ENCODE measurements at regions not wholly inside any gene's neighbourhood (a gene's known extent, or its start where the extent isn't known, plus 50 kb on each side); places are given as distances from the start of the nearest gene placed in this dataset.
"Not testable (repeated sequence)": the region's sequence is repeated elsewhere in the genome, so short reads cannot be mapped to it uniquely, and the experiment has no call there.

DNA sequence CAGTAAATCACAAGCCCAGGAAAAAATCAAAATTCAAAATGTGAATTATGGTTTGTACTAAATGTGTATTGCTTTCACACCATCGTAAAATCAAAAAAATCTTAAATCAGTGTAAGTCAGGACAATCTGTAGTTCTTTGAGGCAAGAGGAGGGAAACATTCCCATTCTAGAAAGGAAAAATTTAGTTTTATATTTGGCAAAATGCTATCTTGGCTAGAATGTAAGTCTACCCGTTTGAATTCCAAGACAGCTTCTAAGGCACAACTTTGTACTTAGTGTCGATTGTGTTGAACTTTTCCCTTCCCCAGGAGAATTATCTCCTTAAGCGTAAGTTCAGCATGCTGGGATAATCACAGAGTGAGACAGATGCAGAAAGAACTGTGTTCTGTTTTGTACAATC, 638.2 kb upstream of the LRRTM1 start:
- Mint-ChIP-seq H3K4me1 (ENCODE audit: low read depth) (no peaks in the 10 kb centered on the region), H3K27ac (ENCODE audit: unreplicated experiment) (no peak overlapping the region), H3K36me3 (ENCODE audit: low read depth) (no peaks in the 10 kb centered on the region), H3K4me3 (ENCODE audit: unreplicated experiment) (no peak overlapping the region), H3K27me3 (ENCODE audit: low read depth) (peaks cover 1% of the 10 kb centered on the region), H3K9me3 (ENCODE audit: low read depth) (peaks cover 12% of the 10 kb centered on the region)
- DNase-seq (ENCODE audit: low spot score) = no peak
- TF ChIP-seq, protein P1, sequence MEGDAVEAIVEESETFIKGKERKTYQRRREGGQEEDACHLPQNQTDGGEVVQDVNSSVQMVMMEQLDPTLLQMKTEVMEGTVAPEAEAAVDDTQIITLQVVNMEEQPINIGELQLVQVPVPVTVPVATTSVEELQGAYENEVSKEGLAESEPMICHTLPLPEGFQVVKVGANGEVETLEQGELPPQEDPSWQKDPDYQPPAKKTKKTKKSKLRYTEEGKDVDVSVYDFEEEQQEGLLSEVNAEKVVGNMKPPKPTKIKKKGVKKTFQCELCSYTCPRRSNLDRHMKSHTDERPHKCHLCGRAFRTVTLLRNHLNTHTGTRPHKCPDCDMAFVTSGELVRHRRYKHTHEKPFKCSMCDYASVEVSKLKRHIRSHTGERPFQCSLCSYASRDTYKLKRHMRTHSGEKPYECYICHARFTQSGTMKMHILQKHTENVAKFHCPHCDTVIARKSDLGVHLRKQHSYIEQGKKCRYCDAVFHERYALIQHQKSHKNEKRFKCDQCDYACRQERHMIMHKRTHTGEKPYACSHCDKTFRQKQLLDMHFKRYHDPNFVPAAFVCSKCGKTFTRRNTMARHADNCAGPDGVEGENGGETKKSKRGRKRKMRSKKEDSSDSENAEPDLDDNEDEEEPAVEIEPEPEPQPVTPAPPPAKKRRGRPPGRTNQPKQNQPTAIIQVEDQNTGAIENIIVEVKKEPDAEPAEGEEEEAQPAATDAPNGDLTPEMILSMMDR (IDR thresholded peaks at IDR 0.05) = no peak

DNA sequence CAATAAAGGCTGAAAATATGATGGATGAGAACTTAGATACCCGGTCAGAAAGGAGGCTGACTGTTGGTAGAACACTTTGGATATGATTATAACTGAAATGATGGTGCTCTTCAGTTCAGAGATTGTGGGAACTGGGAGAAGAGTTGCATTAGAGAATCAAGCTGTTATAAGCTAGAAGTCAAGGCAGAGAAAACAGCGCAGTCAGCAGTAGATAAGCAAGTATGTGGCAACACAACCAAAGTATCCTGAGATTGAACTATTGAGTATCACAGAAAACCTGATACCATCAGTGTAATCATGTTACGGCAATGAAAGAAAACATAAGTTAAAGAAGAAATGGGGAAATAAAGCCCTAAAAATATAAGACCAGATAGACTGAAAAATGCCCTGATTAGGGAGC, 633.9 kb upstream of the LRRTM1 start:
- TF ChIP-seq, protein P1 (IDR thresholded peaks at IDR 0.05) = no peak
- Mint-ChIP-seq H3K36me3 (ENCODE audit: low read depth) (no peaks in the 10 kb centered on the region), H3K4me3 (ENCODE audit: unreplicated experiment) (no peak overlapping the region), H3K9me3 (ENCODE audit: low read depth) (peaks cover 20% of the 10 kb centered on the region), H3K27me3 (ENCODE audit: low read depth) (peaks cover 1% of the 10 kb centered on the region), H3K27ac (ENCODE audit: unreplicated experiment) (no peak overlapping the region), H3K4me1 (ENCODE audit: low read depth) (no peaks in the 10 kb centered on the region)
- no peak for DNase-seq (ENCODE audit: low spot score)

DNA sequence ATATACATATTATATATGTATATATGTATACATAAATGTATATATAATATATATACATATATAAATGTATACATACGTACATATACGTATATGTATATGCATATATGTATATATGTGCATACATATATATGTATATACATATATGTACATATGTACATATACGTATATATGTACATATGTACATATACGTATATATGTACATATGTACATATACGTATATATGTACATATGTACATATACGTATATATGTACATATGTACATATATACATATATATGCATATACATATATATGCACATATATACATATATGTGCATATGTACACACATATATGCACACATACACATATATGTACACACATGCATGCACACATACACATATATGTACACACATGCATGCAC, 627.3 kb upstream of the LRRTM1 start:
- H3K9me3 Mint-ChIP-seq (ENCODE audit: low read depth) = peaks cover 46% of the 10 kb centered on the region
- not testable (repeated sequence) for H3K27me3 Mint-ChIP-seq (ENCODE audit: low read depth); H3K27ac Mint-ChIP-seq (ENCODE audit: unreplicated experiment); H3K4me1 Mint-ChIP-seq (ENCODE audit: low read depth); H3K4me3 Mint-ChIP-seq (ENCODE audit: unreplicated experiment); DNase-seq (ENCODE audit: low spot score); H3K36me3 Mint-ChIP-seq (ENCODE audit: low read depth)

DNA sequence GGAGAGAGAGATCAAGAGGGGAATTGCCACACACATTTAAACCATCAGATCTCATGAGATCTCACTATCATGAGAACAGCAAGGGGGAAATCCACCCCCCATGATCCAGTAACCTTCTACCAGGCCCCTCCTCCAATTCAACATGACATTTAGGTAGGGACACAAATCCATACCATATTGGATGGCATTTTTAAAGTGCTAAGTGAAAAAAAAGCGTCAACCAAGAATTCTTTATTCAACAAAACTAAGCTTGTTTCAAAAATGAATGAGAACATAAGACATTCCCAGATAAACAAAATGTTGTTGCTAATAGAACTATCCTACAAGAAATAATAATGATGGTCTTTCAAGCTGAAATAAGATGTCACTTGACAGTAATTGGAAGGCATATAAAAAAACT, 626.2 kb upstream of the LRRTM1 start:
- TF ChIP-seq, protein P1 (IDR thresholded peaks at IDR 0.05) = no peak
- Mint-ChIP-seq H3K4me1 (ENCODE audit: low read depth) (no peaks in the 10 kb centered on the region), H3K27me3 (ENCODE audit: low read depth) (no peaks in the 10 kb centered on the region), H3K4me3 (ENCODE audit: unreplicated experiment) (no peak overlapping the region), H3K36me3 (ENCODE audit: low read depth) (no peaks in the 10 kb centered on the region), H3K9me3 (ENCODE audit: low read depth) (peaks cover 43% of the 10 kb centered on the region), H3K27ac (ENCODE audit: unreplicated experiment) (no peak overlapping the region)
- no peak for DNase-seq (ENCODE audit: low spot score)

- Mint-ChIP-seq H3K9me3 (ENCODE audit: low read depth) (peaks cover 30% of the 10 kb centered on the region), H3K27ac (ENCODE audit: unreplicated experiment) (no peak overlapping the region), H3K4me3 (ENCODE audit: unreplicated experiment) (no peak overlapping the region), H3K4me1 (ENCODE audit: low read depth) (no peaks in the 10 kb centered on the region), H3K27me3 (ENCODE audit: low read depth) (no peaks in the 10 kb centered on the region), H3K36me3 (ENCODE audit: low read depth) (no peaks in the 10 kb centered on the region)
- DNase-seq (ENCODE audit: low spot score) = no peak
- TF ChIP-seq, protein P1 (IDR thresholded peaks at IDR 0.05) = no peak
These were observed 621.6 kb upstream of the LRRTM1 start for GRCh38 chr2:80926168-80926567.

DNA sequence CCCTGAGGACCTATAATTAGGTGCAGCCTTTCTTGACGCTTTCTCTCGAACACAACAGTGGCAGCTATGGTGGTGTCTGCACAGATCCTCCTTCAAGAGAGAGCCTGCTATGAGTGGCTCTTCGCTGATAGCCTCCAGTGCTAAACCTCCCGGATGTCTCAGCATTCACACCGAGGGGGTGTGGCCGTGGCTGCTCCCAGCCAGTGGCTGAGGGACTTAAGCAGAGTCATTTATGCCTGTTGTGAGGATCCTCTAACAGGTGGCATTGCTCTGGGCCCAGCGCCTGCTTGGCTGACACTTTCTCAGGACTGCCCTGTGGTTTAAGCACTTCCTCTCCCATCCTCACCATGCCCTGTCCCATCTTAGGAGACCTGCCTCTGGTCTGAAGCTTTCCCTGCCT, 592.0 kb upstream of the LRRTM1 start:
- Mint-ChIP-seq H3K36me3 (ENCODE audit: low read depth) (no peaks in the 10 kb centered on the region), H3K4me3 (ENCODE audit: unreplicated experiment) (no peak overlapping the region), H3K9me3 (ENCODE audit: low read depth) (peaks cover 5% of the 10 kb centered on the region), H3K27me3 (ENCODE audit: low read depth) (no peaks in the 10 kb centered on the region), H3K27ac (ENCODE audit: unreplicated experiment) (no peak overlapping the region), H3K4me1 (ENCODE audit: low read depth) (no peaks in the 10 kb centered on the region)
- TF ChIP-seq, protein P1 (IDR thresholded peaks at IDR 0.05) = no peak
- DNase-seq (ENCODE audit: low spot score) = no peak

All from chondrocyte (in vitro differentiated cells).